HG03135 (cell line): ENCODE measurements at regions not wholly inside any gene's neighbourhood (a gene's known extent, or its start where the extent isn't known, plus 50 kb on each side); places are given as distances from the start of the nearest gene placed in this dataset.
"Not testable (repeated sequence)": the region's sequence is repeated elsewhere in the genome, so short reads cannot be mapped to it uniquely, and the experiment has no call there.

Experiments
- ATAC-seq: cut with Tn5 transposase; IDR thresholded peaks from one replicate; pipeline ENCODE4 v1.9.1; 2021; ENCODE audit warnings: mild to moderate bottlenecking, moderate library complexity; ENCODE audit not compliant: unreplicated experiment

DNA sequence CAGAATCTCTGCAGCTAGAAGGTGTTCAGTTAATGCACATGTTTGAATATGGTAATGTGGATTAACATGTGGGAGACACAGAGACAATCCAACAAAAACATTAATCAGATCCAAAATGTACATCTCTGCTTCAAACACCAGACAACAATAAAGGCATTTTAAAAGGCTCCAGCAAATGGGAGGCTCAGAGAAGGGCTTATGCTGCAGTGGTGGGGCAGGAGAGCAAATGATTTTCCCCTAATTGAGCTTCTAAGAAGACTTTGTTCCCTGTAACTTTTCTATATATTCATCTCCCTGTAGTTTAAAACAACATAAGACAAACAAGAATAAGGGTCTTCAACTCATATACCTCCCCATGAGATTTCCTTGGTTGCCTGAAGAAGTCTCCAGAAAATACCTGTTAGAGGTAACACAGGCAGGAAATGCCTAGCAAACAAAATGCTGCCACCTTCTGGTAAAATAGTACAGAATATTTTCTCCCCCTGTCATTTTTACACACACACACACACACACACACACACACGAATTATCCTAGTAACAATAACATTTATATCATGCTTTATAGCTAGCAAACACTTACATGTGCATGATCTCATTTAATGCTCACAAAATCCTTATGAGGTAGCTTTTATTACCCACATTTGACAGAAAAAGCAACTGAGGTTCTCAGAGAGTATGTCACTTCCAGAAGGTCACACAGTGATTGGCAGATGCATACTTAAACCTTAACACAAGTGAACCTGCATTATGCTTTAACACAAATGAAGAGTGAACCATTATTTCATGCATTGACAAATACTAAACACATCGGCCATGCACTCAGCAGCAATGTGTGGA, 123.4 kb upstream of the MB21D2 start:
- ATAC-seq, result peak; percentile 52

- ATAC-seq, result no peak
Measured at GRCh38 chr3:193046371-193046770, 128.7 kb upstream of the MB21D2 start.

DNA sequence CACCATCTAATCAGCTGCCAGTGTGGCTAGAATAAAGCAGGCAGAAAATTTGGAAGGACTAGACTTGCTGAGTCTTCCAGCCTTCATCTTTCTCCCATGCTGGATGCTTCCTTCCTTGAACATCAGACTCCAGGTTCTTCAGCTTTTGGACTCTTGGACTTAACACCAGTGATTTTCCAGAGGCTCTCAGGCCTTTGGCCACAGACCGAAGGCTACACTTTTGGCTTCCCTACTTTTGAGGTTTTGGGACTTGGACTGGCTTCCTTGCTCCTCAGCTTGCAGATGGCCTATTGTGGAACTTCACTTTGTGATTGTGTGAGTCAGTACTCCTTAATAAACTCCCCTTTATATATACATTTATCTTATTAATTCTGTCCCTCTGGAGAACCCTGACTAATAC, 129.8 kb upstream of the MB21D2 start:
- not testable (repeated sequence) for ATAC-seq

GRCh38 chr3:193048127-193048526, 130.5 kb upstream of the MB21D2 start:
- ATAC-seq, result no peak

DNA sequence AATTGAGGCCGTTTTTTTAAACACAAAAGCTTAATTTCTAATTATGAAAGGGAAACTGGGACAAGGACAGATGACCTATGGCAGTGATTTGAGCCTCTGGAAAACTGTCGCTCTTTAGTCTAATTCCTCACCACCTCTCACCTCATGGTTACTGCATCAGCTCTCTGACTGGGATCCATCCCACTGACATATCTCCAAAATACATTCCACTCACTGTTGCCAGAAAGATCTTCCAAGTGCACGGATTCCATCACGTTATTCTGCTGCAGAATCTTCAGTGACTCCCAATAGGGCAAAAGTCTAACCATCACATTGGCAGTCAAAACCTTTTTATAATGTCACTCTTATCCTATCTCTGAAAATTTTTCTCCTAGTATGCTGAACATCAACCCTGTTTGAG, 132.3 kb upstream of the MB21D2 start:
- ATAC-seq, result no peak

GRCh38 chr3:193051314-193051713, 133.7 kb upstream of the MB21D2 start:
- no peak for ATAC-seq

GRCh38 chr3:193052354-193053045, 134.8 kb upstream of the MB21D2 start:
- ATAC-seq, result no peak

GRCh38 chr3:193053046-193053435, 135.4 kb upstream of the MB21D2 start:
- no peak for ATAC-seq

- no peak for ATAC-seq
Measured at GRCh38 chr3:193055352-193055751, 137.7 kb upstream of the MB21D2 start.

DNA sequence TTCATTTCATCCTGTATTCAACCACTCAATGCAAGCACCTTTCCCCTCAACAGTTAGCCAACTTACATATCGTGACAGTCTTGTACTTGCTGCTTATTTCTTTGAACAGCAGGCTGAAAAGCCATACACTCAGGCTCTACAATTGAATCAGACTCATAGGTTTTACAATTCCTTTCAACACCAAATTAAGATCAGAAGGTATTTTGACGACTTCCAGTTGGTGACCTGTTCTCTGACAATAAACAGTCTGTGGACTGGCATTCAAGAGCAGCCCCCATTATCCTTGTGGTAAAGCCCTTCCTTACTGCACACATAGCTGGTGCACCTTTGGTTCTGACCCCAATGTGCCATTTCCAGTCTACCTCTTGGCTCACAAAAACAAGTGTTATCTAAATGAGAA, 140.0 kb upstream of the MB21D2 start:
- no peak for ATAC-seq

DNA sequence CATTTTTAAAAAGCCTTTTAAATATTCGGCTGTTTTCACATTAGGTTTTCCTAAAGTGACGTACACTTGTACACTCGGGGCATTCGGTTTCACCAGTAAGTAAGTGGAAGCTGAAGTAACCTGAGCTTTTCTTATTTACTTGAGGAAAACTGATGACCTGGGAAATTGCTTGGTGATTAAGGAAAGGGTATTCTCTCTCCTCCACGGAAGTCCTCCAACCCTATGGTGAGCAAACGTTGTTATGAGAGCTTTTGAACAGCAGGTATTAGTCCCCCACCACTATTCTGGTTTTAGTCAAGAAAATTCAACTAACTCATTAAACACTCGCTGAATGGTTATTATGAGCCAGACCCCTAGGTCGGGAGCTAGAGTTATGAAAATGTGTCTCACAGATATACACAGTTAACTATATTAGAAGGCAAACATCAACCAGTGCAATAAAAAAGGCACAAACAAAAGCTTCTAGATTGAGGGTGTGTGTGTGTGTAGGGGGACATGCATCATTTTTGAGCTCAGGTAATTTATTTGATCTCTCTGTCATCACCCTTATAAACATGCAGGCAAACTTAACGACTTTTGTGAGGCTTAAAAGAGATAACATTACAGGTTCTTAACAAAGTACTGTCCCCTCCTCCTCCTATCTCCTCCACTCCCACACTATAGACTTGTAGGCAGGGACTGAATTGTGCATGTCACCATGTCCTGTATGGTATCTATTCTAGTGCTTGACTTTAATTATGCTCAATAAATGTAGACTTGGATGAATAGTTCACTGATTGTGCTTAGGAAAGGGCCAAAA, 143.3 kb upstream of the MB21D2 start:
- no peak for ATAC-seq

DNA sequence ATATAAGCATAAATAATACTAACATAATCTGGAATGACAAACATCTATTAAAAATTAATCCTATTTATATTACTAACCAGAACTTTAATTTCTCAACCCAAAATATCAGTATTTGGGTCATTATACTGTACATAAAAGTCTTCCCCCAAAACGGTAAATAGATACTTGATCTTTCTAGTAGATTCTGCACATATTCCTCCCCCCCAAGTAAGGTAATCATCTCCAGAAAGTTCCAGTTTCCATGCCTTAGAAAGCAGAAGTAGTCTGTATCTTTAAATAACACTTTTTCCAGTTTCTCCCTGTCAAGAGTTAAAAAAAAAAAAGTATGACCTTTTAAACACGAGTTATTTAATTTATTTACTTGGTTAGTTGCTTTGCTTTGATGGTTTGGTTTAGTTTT, 150.7 kb upstream of the MB21D2 start:
- ATAC-seq, result no peak

- not testable (repeated sequence) for ATAC-seq
Measured at GRCh38 chr3:193069732-193070131, 152.1 kb upstream of the MB21D2 start.

GRCh38 chr3:193078996-193079753, 161.5 kb upstream of the MB21D2 start:
- ATAC-seq, result no peak

DNA sequence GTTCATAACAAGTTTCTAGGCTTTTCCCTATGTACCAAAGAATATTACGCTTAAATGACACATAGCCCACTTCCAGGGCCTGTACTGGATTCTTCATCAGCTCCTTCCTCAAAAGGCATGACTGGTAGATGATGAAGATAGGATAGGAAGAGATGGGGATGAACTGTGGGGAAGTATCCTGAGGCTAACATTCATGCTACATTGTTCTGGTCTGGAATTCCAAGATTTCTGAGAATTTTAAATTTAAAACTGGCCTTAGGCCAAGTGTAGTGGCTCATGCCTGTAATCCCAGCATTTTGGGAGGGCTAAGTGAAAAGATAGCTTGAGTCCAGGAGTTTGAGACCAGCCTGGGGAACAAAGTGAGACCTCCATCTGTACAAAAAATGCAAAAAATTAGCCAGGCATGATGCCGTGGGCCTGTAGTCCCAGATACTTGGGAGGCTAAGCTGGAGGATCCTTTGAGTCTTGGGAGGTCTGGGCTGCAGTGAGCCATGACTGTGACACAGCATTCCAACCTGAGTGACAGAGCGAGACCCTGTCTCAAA, 160.1 kb upstream of the PLAAT1 start:
- ATAC-seq, result no peak

- no peak for ATAC-seq
Measured at GRCh38 chr3:193085655-193086054, 155.4 kb upstream of the PLAAT1 start.

- ATAC-seq, result no peak
Measured at GRCh38 chr3:193086681-193087080, 154.3 kb upstream of the PLAAT1 start.

GRCh38 chr3:193087336-193087735, 153.7 kb upstream of the PLAAT1 start:
- no peak for ATAC-seq

DNA sequence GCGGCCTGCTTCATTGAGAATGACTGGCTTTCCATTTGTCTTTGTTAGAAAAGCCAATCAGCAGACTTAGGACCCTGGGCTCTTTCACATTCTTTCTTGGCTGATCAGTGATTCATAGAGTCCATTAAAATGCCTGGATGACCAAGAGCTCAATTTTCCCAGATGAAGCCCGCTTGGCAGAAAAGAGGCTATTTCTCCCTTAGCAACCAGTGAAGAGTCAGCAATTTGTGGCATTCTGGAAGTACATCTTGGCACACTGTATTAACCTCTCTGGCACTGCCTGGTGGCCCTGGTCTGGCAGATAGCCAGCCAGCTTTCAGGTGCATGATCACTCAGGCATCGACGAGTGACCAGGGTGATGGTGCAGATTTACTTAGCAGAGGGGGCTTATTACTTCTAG, 145.7 kb upstream of the PLAAT1 start:
- no peak for ATAC-seq

- no peak for ATAC-seq
Measured at GRCh38 chr3:193096076-193096475, 144.9 kb upstream of the PLAAT1 start.
